GM06990 (cell line): ENCODE measurements at regions not wholly inside any gene's neighbourhood (a gene's known extent, or its start where the extent isn't known, plus 50 kb on each side); places are given as distances from the start of the nearest gene placed in this dataset.

Experiments used
- DNase-seq: peaks from one replicate; pipeline ENCODE4 v3.0.0-alpha.2; 2011; ENCODE audit not compliant: insufficient read length; ENCODE audit errors: extremely low read depth
- H3K27me3 ChIP-seq: replicated peaks from 2 replicates; pipeline ENCODE4 v1.6.0; 2011; ENCODE audit warnings: low read length; ENCODE audit not compliant: control insufficient read depth, insufficient read depth
- H3K36me3 ChIP-seq: 2 replicates; pipeline ENCODE4 v1.5.1; 2011; ENCODE audit warnings: low read length; ENCODE audit not compliant: control insufficient read depth, insufficient read depth
- H3K4me3 ChIP-seq: replicated peaks from 2 replicates; pipeline ENCODE4 v1.5.1; 2011; ENCODE audit warnings: low read depth, mild to moderate bottlenecking, control low read depth, low read length
- CTCF ChIP-seq: IDR thresholded peaks from 2 replicates; pipeline ENCODE4 v1.5.1; 2011; ENCODE audit warnings: low read length, control low read depth, mild to moderate bottlenecking, inconsistent platforms; ENCODE audit not compliant: insufficient read depth, poor library complexity, severe bottlenecking

- no peak for TF ChIP-seq CTCF
- Histone ChIP-seq H3K27me3 (no peaks in the 10 kb centered on the region), H3K36me3 (no peaks in the 10 kb centered on the region), H3K4me3 (no peak overlapping the region)
- no peak for DNase-seq
These were observed 198.2 kb upstream of the TMTC4 start for GRCh38 chr13:100872761-100873160.

GRCh38 chr13:100870898-100871297 is 196.3 kb upstream of the TMTC4 start:
- Histone ChIP-seq H3K4me3 (no peak overlapping the region), H3K27me3 (no peaks in the 10 kb centered on the region), H3K36me3 (no peaks in the 10 kb centered on the region)
- TF ChIP-seq CTCF: no peak
- DNase-seq: no peak

GRCh38 chr13:100860866-100861265 is 186.3 kb upstream of the TMTC4 start:
- Histone ChIP-seq H3K27me3 (no peaks in the 10 kb centered on the region), H3K36me3 (no peaks in the 10 kb centered on the region), H3K4me3 (no peak overlapping the region)
- DNase-seq: no peak
- no peak for TF ChIP-seq CTCF

GRCh38 chr13:100859861-100860260 is 185.3 kb upstream of the TMTC4 start:
- Histone ChIP-seq H3K27me3 (no peaks in the 10 kb centered on the region), H3K4me3 (no peak overlapping the region), H3K36me3 (no peaks in the 10 kb centered on the region)
- no peak for DNase-seq
- no peak for TF ChIP-seq CTCF

GRCh38 chr13:100855151-100855550 is 180.6 kb upstream of the TMTC4 start:
- no peak for DNase-seq
- H3K4me3 ChIP-seq: no peak overlapping the region
- no peaks in the 10 kb centered on the region for H3K27me3 ChIP-seq
- H3K36me3 ChIP-seq: no peaks in the 10 kb centered on the region
- no peak for TF ChIP-seq CTCF

- DNase-seq: no peak
These were observed 179.4 kb upstream of the TMTC4 start for GRCh38 chr13:100854006-100854405.

More at GRCh38 chr13:100854006-100854405, 179.4 kb upstream of the TMTC4 start:
- Histone ChIP-seq H3K27me3 (no peaks in the 10 kb centered on the region), H3K4me3 (no peak overlapping the region), H3K36me3 (no peaks in the 10 kb centered on the region)
- no peak for TF ChIP-seq CTCF
